HS-27A (cell line): ENCODE measurements at regions not wholly inside any gene's neighbourhood (a gene's known extent, or its start where the extent isn't known, plus 50 kb on each side); places are given as distances from the start of the nearest gene placed in this dataset.

Experiments
- DNase-seq: peaks from one replicate; pipeline ENCODE4 v3.0.0-alpha.2; 2012; ENCODE audit warnings: low read depth, missing footprints

- no peak for DNase-seq
Measured at GRCh38 chr7:4612939-4613841, 68.9 kb upstream of the FOXK1 start.

- no peak for DNase-seq
Measured at GRCh38 chr7:4613846-4614548, 68.1 kb upstream of the FOXK1 start.

GRCh38 chr7:4616116-4616515 is 66.0 kb upstream of the FOXK1 start:
- no peak for DNase-seq

- no peak for DNase-seq
Measured at GRCh38 chr7:4621396-4621795, 60.7 kb upstream of the FOXK1 start.

GRCh38 chr7:4626318-4626845 is 55.7 kb upstream of the FOXK1 start:
- no peak for DNase-seq

GRCh38 chr7:4629287-4629895 is 52.7 kb upstream of the FOXK1 start:
- DNase-seq = no peak

- peak; percentile 51 for DNase-seq
Measured at GRCh38 chr7:4631380-4632179, 50.5 kb upstream of the FOXK1 start.
